ENCODE measurements at regions not wholly inside any gene's neighbourhood (a gene's known extent, or its start where the extent isn't known, plus 50 kb on each side); places are given as distances from the start of the nearest gene placed in this dataset.
"Not testable (repeated sequence)": the region's sequence is repeated elsewhere in the genome, so short reads cannot be mapped to it uniquely, and the experiment has no call there.

GRCh38 chr7:45413419-45413818 lies 160.7 kb upstream of the ADCY1 start:
- no peak for DNase-seq

GRCh38 chr7:45414226-45414625 lies 159.9 kb upstream of the ADCY1 start:
- no peak for DNase-seq

GRCh38 chr7:45415265-45415664 lies 158.9 kb upstream of the ADCY1 start:
- DNase-seq = no peak

GRCh38 chr7:45416846-45417245 lies 157.3 kb upstream of the ADCY1 start:
- DNase-seq = no peak

GRCh38 chr7:45417268-45417667 lies 156.9 kb upstream of the ADCY1 start:
- no peak for DNase-seq

GRCh38 chr7:45417735-45418134 lies 156.4 kb upstream of the ADCY1 start:
- DNase-seq = no peak

- no peak for DNase-seq
Measured at GRCh38 chr7:45420843-45421495, 153.2 kb upstream of the ADCY1 start.

- no peak for DNase-seq
Measured at GRCh38 chr7:45421806-45422205, 152.4 kb upstream of the ADCY1 start.

- no peak for DNase-seq
Measured at GRCh38 chr7:45430397-45430796, 143.8 kb upstream of the ADCY1 start.

GRCh38 chr7:45434167-45434784 lies 139.9 kb upstream of the ADCY1 start:
- DNase-seq = no peak

- no peak for DNase-seq
Measured at GRCh38 chr7:45435131-45435530, 139.0 kb upstream of the ADCY1 start.

- no peak for DNase-seq
Measured at GRCh38 chr7:45435846-45436245, 138.3 kb upstream of the ADCY1 start.

- DNase-seq = not testable (repeated sequence)
Measured at GRCh38 chr7:45440776-45441175, 133.4 kb upstream of the ADCY1 start.

- DNase-seq = no peak
Measured at GRCh38 chr7:45443263-45443662, 130.9 kb upstream of the ADCY1 start.

GRCh38 chr7:45446195-45446944 lies 127.8 kb upstream of the ADCY1 start:
- DNase-seq = no peak

- no peak for DNase-seq
Measured at GRCh38 chr7:45447296-45447695, 126.9 kb upstream of the ADCY1 start.

GRCh38 chr7:45450571-45451204 lies 123.5 kb upstream of the ADCY1 start:
- no peak for DNase-seq

GRCh38 chr7:45451342-45452035 lies 122.7 kb upstream of the ADCY1 start:
- no peak for DNase-seq

- no peak for DNase-seq
Measured at GRCh38 chr7:45454771-45455170, 119.4 kb upstream of the ADCY1 start.

GRCh38 chr7:45455662-45456061 lies 118.5 kb upstream of the ADCY1 start:
- no peak for DNase-seq

- no peak for DNase-seq
Measured at GRCh38 chr7:45456105-45456504, 118.1 kb upstream of the ADCY1 start.

- DNase-seq = peak; percentile 22
Measured at GRCh38 chr7:45456747-45457524, 117.2 kb upstream of the ADCY1 start.

Measured in NCI-H345 (cell line).